ENCODE measurements at regions not wholly inside any gene's neighbourhood (a gene's known extent, or its start where the extent isn't known, plus 50 kb on each side); places are given as distances from the start of the nearest gene placed in this dataset.

DNA sequence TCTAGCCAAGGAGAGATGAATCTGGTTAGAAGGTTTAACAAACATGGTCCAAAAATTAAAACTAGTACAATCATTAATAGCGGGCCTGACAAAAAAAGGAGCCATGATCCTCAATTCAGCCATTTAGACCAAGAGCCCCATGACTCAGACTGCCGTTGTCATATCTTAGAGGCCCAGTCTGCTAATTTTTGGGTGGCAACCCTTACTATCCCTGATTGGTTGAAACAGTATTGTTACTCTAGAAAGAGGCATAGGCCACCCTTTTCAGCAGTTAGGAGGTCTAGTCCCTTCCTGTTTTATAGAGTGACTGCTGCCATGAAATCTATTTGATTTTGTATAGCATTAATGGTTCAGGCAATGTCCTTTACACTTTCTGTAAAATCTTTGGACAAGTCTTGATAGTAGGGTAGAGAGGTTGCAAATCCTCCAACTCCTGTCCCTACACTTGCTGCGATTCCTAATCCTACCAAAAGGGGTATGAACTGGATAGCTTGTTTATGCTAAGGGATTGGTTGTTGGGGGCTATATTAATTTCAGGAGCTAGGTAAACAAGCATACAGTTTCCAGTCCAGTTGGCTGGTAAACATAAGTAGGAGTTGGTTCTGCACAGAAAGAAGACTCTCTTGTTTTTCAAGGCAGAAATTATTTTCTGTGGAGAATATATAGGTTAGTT, 1056.3 kb upstream of the CNTN5 start:
- H2AFZ ChIP-seq (ENCODE audit: insufficient read depth, low read depth, low read length, poor library complexity, severe bottlenecking), result no peak overlapping the region
- Mint-ChIP-seq H3K4me3 (no peak overlapping the region), H3K9me3 (ENCODE audit: insufficient read depth) (no peaks in the 10 kb centered on the region), H3K27ac (no peak overlapping the region), H3K27me3 (no peaks in the 10 kb centered on the region), H3K4me1 (no peaks in the 10 kb centered on the region)
- peaks cover 0 to 4% (median 3%) of the 10 kb centered on the region in 3 donors for H3K9me3 ChIP-seq (ENCODE audit: control extremely low read depth in 1 of 3, control insufficient read depth in 2 of 3, insufficient read depth in 1 of 3, low read length in 2 of 3)
- H3K27me3 ChIP-seq (replicated peaks in 1 of 4; ENCODE audit: control extremely low read depth in 1 of 4, control insufficient read depth in 3 of 4, insufficient read depth in 4 of 4, low read length in 3 of 4), result no peaks in the 10 kb centered on the region
- no peak overlapping the region for H3K9ac ChIP-seq (ENCODE audit: low read length)
- no peak overlapping the region for H3K4me2 ChIP-seq (replicated peaks; ENCODE audit: low read depth, low read length, poor library complexity, severe bottlenecking)
- no peaks in the 10 kb centered on the region for H4K20me1 ChIP-seq (ENCODE audit: control insufficient read depth, insufficient read depth, low read length, poor library complexity, severe bottlenecking)
- no peaks in the 10 kb centered on the region for H3K79me2 ChIP-seq (ENCODE audit: control insufficient read depth, insufficient read depth, low read length)
- ChIA-PET CTCF (no interaction called here), POLR2A (no interaction called here)
- TF ChIP-seq EZH2 (IDR thresholded peaks at IDR 0.05; ENCODE audit: borderline replicate concordance, insufficient read depth, low read depth, low read length, poor library complexity, severe bottlenecking) (no peak), CTCF (IDR thresholded peaks at IDR 0.05) (no peak)
- no peak for DNase-seq
- no peak overlapping the region for H3K27ac ChIP-seq (ENCODE audit: low read length in 2 of 2)
- no peak for ATAC-seq (ENCODE audit: low read depth)
- no peaks in the 10 kb centered on the region for H3K36me3 ChIP-seq (replicated peaks in 1 of 2; ENCODE audit: control extremely low read depth in 1 of 2, control insufficient read depth in 1 of 2, extremely low read depth in 1 of 2, insufficient read depth in 2 of 2, low read length in 1 of 2)
- H3K4me1 ChIP-seq (ENCODE audit: control insufficient read depth in 2 of 2, insufficient read depth in 2 of 2, low read length in 2 of 2), result no peaks in the 10 kb centered on the region
- intact Hi-C loops (cut with micrococcal nuclease), result no loop called here
- WGBS (ENCODE audit: insufficient coverage), result 100% methylated on average over 1 of the region's 3 CpGs
- no peak overlapping the region for H3K4me3 ChIP-seq (ENCODE audit: control extremely low read depth in 1 of 5, extremely low read depth in 1 of 5, insufficient read depth in 1 of 5, low read depth in 2 of 5, low read length in 4 of 5)

GRCh38 chr11:97965849-97966646, 1054.7 kb upstream of the CNTN5 start:
- Histone ChIP-seq H3K9ac (ENCODE audit: low read length) (no peak overlapping the region), H3K9me3 (ENCODE audit: control extremely low read depth in 1 of 3, control insufficient read depth in 2 of 3, insufficient read depth in 1 of 3, low read length in 2 of 3) (peaks cover 0 to 6% (median 6%) of the 10 kb centered on the region in 3 donors), H3K4me1 (ENCODE audit: control insufficient read depth in 2 of 2, insufficient read depth in 2 of 2, low read length in 2 of 2) (no peaks in the 10 kb centered on the region), H3K4me3 (ENCODE audit: control extremely low read depth in 1 of 5, extremely low read depth in 1 of 5, insufficient read depth in 1 of 5, low read depth in 2 of 5, low read length in 4 of 5) (no peak overlapping the region), H4K20me1 (ENCODE audit: control insufficient read depth, insufficient read depth, low read length, poor library complexity, severe bottlenecking) (no peaks in the 10 kb centered on the region), H2AFZ (ENCODE audit: insufficient read depth, low read depth, low read length, poor library complexity, severe bottlenecking) (no peak overlapping the region), H3K27ac (ENCODE audit: low read length in 2 of 2) (no peak overlapping the region), H3K36me3 (replicated peaks in 1 of 2; ENCODE audit: control extremely low read depth in 1 of 2, control insufficient read depth in 1 of 2, extremely low read depth in 1 of 2, insufficient read depth in 2 of 2, low read length in 1 of 2) (no peaks in the 10 kb centered on the region), H3K27me3 (replicated peaks in 1 of 4; ENCODE audit: control extremely low read depth in 1 of 4, control insufficient read depth in 3 of 4, insufficient read depth in 4 of 4, low read length in 3 of 4) (no peaks in the 10 kb centered on the region), H3K4me2 (replicated peaks; ENCODE audit: low read depth, low read length, poor library complexity, severe bottlenecking) (no peak overlapping the region), H3K79me2 (ENCODE audit: control insufficient read depth, insufficient read depth, low read length) (no peaks in the 10 kb centered on the region)
- CTCF ChIA-PET, result no interaction called here
- no peak for TF ChIP-seq CTCF (IDR thresholded peaks at IDR 0.05)
- TF ChIP-seq EZH2 (IDR thresholded peaks at IDR 0.05; ENCODE audit: borderline replicate concordance, insufficient read depth, low read depth, low read length, poor library complexity, severe bottlenecking), result no peak
- Mint-ChIP-seq H3K4me1 (no peaks in the 10 kb centered on the region), H3K27ac (no peak overlapping the region), H3K27me3 (no peaks in the 10 kb centered on the region), H3K9me3 (ENCODE audit: insufficient read depth) (no peaks in the 10 kb centered on the region), H3K4me3 (no peak overlapping the region)
- ATAC-seq (ENCODE audit: low read depth), result no peak
- POLR2A ChIA-PET, result no interaction called here
- no peak for DNase-seq
- no CpG with 5 or more reads among the region's 1 CpG for WGBS (ENCODE audit: insufficient coverage)
- intact Hi-C loops (cut with micrococcal nuclease), result no loop called here
